HL-60/S4 treated with retinoic acid at 250 ng/mL for 4 days and 3 days (cell line): ENCODE measurements at regions not wholly inside any gene's neighbourhood (a gene's known extent, or its start where the extent isn't known, plus 50 kb on each side); places are given as distances from the start of the nearest gene placed in this dataset.

Source experiments
- in situ Hi-C: fragments of 300-500 bp; cut with MboI; formaldehyde crosslinking; loops from 2 replicates; pipeline ENCODE4 v1.7.0; 2022; ENCODE audit warnings: low sequenced_read_pairs

- in situ Hi-C loops = no loop called here
Measured at GRCh38 chr16:85321509-85322271, 209.4 kb upstream of the CIBAR2 start.

- in situ Hi-C loops = no loop called here
Measured at GRCh38 chr16:85323230-85323960, 211.1 kb upstream of the CIBAR2 start.

GRCh38 chr16:85323961-85324253, 211.6 kb upstream of the CIBAR2 start:
- in situ Hi-C loops = no loop called here

GRCh38 chr16:85324488-85324887, 212.2 kb upstream of the CIBAR2 start:
- in situ Hi-C loops = no loop called here

GRCh38 chr16:85326113-85326793, 214.0 kb upstream of the CIBAR2 start:
- in situ Hi-C loops = no loop called here

GRCh38 chr16:85326794-85327181, 214.5 kb upstream of the CIBAR2 start:
- in situ Hi-C loops = no loop called here

- in situ Hi-C loops = no loop called here
Measured at GRCh38 chr16:85327731-85328675, 215.7 kb upstream of the CIBAR2 start.

- in situ Hi-C loops = no loop called here
Measured at GRCh38 chr16:85328676-85329058, 216.4 kb upstream of the CIBAR2 start.

- in situ Hi-C loops = no loop called here
Measured at GRCh38 chr16:85329059-85329812, 217.0 kb upstream of the CIBAR2 start.

GRCh38 chr16:85330006-85330693, 217.9 kb upstream of the CIBAR2 start:
- in situ Hi-C loops = no loop called here

- in situ Hi-C loops = no loop called here
Measured at GRCh38 chr16:85330694-85331188, 218.5 kb upstream of the CIBAR2 start.

- in situ Hi-C loops = no loop called here
Measured at GRCh38 chr16:85331688-85332087, 219.4 kb upstream of the CIBAR2 start.

GRCh38 chr16:85332175-85332574, 219.9 kb upstream of the CIBAR2 start:
- in situ Hi-C loops = no loop called here

- in situ Hi-C loops = no loop called here
Measured at GRCh38 chr16:85333337-85333736, 221.1 kb upstream of the CIBAR2 start.

GRCh38 chr16:85333744-85334640, 221.7 kb upstream of the CIBAR2 start:
- in situ Hi-C loops = no loop called here

- in situ Hi-C loops = no loop called here
Measured at GRCh38 chr16:85334718-85335583, 222.7 kb upstream of the CIBAR2 start.
